Ectodermal cell (in vitro differentiated cells): ENCODE measurements at regions not wholly inside any gene's neighbourhood (a gene's known extent, or its start where the extent isn't known, plus 50 kb on each side); places are given as distances from the start of the nearest gene placed in this dataset.

Experiments used
- H3K27ac ChIP-seq: 2 replicates; pipeline ENCODE4 v1.7.0; 2013; ENCODE audit warnings: mild to moderate bottlenecking, low read depth, low read length; ENCODE audit not compliant: insufficient read depth, poor library complexity, severe bottlenecking
- H3K27me3 ChIP-seq: 2 replicates; pipeline ENCODE4 v1.7.0; 2013; ENCODE audit warnings: mild to moderate bottlenecking, low read length; ENCODE audit not compliant: insufficient read depth, control insufficient read depth, poor library complexity, severe bottlenecking
- H3K36me3 ChIP-seq: one replicate; pipeline ENCODE4 v1.7.0; 2013; ENCODE audit warnings: low read length; ENCODE audit not compliant: control insufficient read depth, insufficient read depth
- H3K4me1 ChIP-seq: one replicate; pipeline ENCODE4 v1.7.0; 2013; ENCODE audit warnings: low read length; ENCODE audit not compliant: control insufficient read depth, insufficient read depth
- H3K4me3 ChIP-seq: 2 replicates; pipeline ENCODE4 v1.7.0; 2013; ENCODE audit warnings: low read depth, low read length, control low read depth; ENCODE audit not compliant: insufficient read depth
- H3K9me3 ChIP-seq: 2 replicates; pipeline ENCODE4 v1.7.0; 2013; ENCODE audit warnings: mild to moderate bottlenecking, low read length, moderate library complexity; ENCODE audit not compliant: control insufficient read depth
- WGBS, 2 experiments: methylation state at CpG; one replicate each; pipeline ENCODE4 v1.1.7; 2013; ENCODE audit warnings: missing lambda C conversion rate in 2 of 2; 5-methylcytosine and 5-hydroxymethylcytosine counted together

DNA sequence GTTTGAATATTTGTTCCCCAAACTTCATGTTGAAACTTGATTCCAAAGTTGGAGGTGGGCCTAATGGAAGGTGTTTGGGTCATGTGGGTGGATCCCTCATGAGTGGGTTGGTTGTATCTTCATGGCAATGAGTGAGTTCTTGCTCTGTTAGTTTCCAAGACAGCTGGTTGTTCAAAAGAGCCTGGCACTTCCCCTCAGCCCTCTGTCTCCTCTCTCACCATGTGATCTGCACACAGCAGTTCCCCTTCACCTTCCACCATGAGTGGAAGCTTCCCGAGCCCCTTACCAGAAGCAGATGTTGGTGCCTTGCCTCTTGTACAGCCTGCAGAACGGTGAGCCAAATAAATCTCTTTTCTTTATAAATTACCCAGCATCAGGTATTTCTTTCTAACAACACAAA is 327.1 kb upstream of the SLCO3A1 start:
- WGBS, 2 experiments, result 77 to 90% methylated on average over 2 of the region's 2 CpGs
- no peaks in the 10 kb centered on the region for H3K4me1 ChIP-seq
- H3K27me3 ChIP-seq, result no peaks in the 10 kb centered on the region
- peaks cover 3% of the 10 kb centered on the region for H3K9me3 ChIP-seq
- H3K36me3 ChIP-seq, result no peaks in the 10 kb centered on the region
- no peak overlapping the region for H3K4me3 ChIP-seq
- H3K27ac ChIP-seq, result no peak overlapping the region

DNA sequence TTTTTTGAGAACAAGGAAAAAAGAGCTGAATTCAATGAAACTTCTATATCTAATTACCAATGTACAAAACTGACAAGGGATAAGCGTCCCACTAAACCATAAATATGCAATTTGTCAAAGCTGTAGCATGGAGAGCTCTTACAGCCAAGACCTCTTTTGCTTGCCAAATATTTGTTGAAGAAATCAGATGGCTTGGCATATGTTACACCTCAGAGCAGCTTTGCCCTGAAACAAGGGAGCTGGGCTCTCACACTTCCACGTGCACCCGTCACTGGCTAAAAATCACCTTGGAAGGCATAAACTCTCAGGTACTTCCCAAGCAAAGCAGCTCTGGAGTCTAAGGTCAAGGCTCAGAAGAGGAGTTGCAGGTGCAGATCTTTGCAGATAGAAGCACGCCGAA is 324.7 kb upstream of the SLCO3A1 start:
- 95 to 96% methylated on average over 5 of the region's 5 CpGs for WGBS, 2 experiments
- H3K27me3 ChIP-seq, result no peaks in the 10 kb centered on the region
- peaks cover 3% of the 10 kb centered on the region for H3K9me3 ChIP-seq
- H3K27ac ChIP-seq, result no peak overlapping the region
- H3K4me3 ChIP-seq, result no peak overlapping the region
- no peaks in the 10 kb centered on the region for H3K36me3 ChIP-seq
- H3K4me1 ChIP-seq, result no peaks in the 10 kb centered on the region

DNA sequence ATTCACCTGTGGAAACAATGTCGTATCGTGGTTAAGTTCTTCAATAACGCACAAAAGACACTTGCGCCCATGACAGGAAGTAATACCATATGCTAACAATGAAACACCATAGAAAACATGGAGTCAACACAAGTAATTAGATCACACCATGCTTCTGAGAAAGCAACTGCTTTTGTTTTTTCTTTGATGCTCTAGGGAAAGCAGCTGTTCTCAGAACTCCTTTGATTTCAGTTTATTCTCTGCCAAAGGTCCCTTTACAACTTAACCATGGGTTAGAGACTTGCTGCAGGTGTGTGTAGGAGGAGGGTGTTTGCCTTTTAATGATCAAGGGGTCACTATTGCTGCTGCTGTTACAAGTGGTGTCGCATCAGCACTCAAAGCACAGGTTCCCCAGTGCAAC is 324.0 kb upstream of the SLCO3A1 start:
- no peaks in the 10 kb centered on the region for H3K4me1 ChIP-seq
- H3K36me3 ChIP-seq, result no peaks in the 10 kb centered on the region
- peaks cover 3% of the 10 kb centered on the region for H3K9me3 ChIP-seq
- no peaks in the 10 kb centered on the region for H3K27me3 ChIP-seq
- WGBS, 2 experiments, result 88 to 94% methylated on average over 5 of the region's 5 CpGs
- H3K27ac ChIP-seq, result no peak overlapping the region
- H3K4me3 ChIP-seq, result no peak overlapping the region

DNA sequence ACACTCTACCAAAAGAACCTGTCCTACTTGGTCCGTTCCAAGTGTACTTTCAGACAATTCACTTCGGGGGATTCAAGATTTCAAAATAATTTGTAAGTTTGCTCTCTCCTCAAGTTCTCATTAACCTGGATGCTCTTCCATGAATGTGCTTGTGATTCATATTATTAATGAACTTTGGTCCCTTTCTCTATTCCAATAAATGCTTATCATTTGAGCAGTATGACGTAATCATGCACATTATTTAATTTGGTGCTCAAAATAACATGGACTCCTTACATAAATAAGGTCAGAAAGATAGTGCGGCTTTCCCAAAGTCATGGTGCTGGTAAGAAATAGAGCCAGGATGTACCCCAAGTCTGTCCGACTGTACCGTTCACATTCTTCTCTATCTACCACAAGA is 323.2 kb upstream of the SLCO3A1 start:
- Histone ChIP-seq H3K4me1 (no peaks in the 10 kb centered on the region), H3K9me3 (no peaks in the 10 kb centered on the region), H3K27me3 (no peaks in the 10 kb centered on the region), H3K27ac (no peak overlapping the region), H3K36me3 (no peaks in the 10 kb centered on the region), H3K4me3 (no peak overlapping the region)
- 97 to 99% methylated on average over 6 of the region's 6 CpGs for WGBS, 2 experiments

DNA sequence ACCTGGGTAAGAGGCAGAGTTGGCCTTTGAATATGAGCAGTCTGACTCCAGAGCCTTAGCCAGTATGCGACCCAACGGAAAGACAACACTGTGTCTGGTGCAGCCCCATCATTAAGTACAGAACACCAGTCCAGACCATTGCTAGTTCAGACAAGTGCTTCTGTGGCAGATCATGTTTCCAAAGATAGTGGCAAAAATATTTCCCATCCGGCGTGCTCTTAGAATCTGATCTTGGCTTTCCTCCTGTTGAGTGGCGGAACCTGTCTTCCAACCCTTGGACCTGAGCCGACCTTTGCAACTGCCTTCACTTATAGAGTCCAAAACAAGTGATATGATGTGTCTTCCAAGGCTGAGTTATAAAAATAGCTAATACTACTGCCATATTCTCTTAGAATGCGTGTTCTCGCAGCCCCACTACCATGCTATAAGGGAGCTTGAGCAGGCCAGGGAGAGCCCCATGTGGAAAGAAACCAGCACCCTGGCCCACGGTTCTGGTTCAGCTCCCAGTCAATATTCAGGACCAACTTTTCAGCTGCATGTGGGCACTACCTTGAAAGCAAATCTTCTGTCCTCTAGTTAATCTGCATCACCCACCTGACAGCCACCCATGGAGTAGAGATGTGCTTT is 322.4 kb upstream of the SLCO3A1 start:
- no peaks in the 10 kb centered on the region for H3K4me1 ChIP-seq
- no peak overlapping the region for H3K4me3 ChIP-seq
- no peaks in the 10 kb centered on the region for H3K27me3 ChIP-seq
- no peaks in the 10 kb centered on the region for H3K36me3 ChIP-seq
- H3K9me3 ChIP-seq, result no peaks in the 10 kb centered on the region
- H3K27ac ChIP-seq, result no peak overlapping the region
- WGBS, 2 experiments, result 94 to 95% methylated on average over 9 of the region's 9 CpGs

DNA sequence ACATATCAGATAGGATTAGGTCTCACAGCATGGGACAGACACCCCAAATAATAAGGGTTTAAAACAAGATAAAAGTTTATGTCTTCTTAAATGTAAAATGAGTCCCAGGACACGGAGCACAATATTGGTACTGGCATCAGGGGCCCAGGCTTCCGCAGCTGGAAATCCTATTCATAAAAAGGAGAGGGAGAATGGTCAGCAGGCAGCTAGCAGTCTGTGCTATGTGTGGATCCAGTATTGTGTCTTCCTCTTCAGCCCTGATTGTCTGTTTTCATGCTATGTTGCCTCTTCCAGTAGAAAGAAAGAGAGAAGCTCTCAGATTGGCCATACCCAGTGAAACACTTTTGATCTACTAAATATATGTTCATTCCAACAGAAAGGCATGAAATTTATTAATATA is 319.3 kb upstream of the SLCO3A1 start:
- Histone ChIP-seq H3K36me3 (no peaks in the 10 kb centered on the region), H3K27me3 (no peaks in the 10 kb centered on the region), H3K4me3 (no peak overlapping the region), H3K9me3 (no peaks in the 10 kb centered on the region), H3K4me1 (no peaks in the 10 kb centered on the region), H3K27ac (no peak overlapping the region)
- 92 to 97% methylated on average over 2 of the region's 2 CpGs for WGBS, 2 experiments

DNA sequence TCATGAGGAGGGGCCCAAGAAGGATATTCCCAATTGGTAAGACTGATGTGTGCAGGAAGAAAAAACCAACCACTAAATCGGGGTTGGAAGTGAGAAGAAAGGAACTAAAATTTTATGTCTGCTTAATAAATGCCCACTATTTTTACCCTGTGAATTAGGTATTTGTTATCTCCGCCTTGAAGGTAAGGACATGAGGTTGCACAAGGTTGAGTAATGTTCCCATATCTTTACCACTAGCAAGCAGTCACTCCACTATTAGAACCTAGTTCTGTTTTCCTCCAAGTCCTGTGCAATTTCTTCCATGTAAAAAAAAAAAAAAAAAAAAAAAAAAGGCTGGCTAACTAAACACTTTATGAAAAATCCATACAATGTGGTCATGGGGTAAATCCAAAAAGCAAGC is 318.5 kb upstream of the SLCO3A1 start:
- H3K27me3 ChIP-seq, result no peaks in the 10 kb centered on the region
- H3K4me1 ChIP-seq, result no peaks in the 10 kb centered on the region
- H3K27ac ChIP-seq, result no peak overlapping the region
- WGBS, 2 experiments, result 82 to 95% methylated on average over 1 to 2 of the region's 2 CpGs
- no peak overlapping the region for H3K4me3 ChIP-seq
- H3K9me3 ChIP-seq, result no peaks in the 10 kb centered on the region
- no peaks in the 10 kb centered on the region for H3K36me3 ChIP-seq

DNA sequence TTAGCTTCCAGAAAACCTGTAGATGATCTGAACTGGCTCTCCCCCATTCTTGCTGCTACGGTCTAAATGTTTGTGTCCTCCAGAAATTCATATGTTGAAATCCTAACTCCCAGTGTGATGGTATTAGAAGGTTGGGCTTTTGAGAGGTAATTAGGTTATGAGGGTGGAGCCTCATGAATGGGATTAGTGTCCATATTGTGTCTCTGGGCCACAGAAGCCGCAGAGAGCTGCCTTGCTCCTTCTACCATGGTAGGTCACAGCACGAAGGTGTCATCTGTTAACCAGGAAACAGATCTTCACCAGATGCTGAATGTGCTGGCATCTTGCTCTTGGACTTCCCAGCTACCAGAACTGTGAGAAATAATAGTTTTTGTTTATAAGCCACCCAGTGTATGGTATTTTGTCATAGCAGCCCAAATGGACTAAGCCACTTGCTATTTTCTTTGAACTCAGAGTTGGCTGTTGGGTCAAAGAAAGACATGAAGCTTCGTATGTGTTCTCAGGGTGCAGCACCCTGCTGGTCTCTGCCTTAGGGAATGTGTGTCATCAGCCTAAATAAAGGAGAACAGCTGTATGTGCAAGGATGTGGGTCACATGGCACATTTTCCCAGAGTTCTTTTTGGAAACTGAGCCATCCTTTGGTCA is 317.5 kb upstream of the SLCO3A1 start:
- Histone ChIP-seq H3K4me3 (no peak overlapping the region), H3K36me3 (no peaks in the 10 kb centered on the region), H3K27ac (no peak overlapping the region), H3K27me3 (no peaks in the 10 kb centered on the region), H3K9me3 (no peaks in the 10 kb centered on the region), H3K4me1 (no peaks in the 10 kb centered on the region)
- 91 to 96% methylated on average over 4 of the region's 4 CpGs for WGBS, 2 experiments

DNA sequence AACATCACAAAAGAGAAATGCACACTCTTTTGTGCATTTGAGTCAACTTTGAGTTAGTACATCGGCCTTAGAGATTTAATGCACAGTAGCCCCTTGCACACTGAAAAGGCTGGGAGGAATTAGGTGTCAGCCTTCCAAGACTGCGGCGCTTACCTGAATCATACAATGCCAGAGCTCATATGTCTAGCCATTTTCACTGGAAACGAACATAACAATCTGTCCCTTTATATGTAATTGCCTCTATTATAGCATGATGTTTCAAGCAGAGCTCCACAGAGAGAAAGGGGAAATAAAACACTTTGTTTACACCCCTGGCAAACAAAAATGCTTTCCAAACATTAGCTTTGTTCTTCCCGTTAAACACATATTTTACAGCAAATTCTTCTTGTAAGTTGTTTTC is 315.7 kb upstream of the SLCO3A1 start:
- Histone ChIP-seq H3K36me3 (no peaks in the 10 kb centered on the region), H3K9me3 (no peaks in the 10 kb centered on the region), H3K27me3 (no peaks in the 10 kb centered on the region), H3K4me1 (no peaks in the 10 kb centered on the region), H3K4me3 (no peak overlapping the region), H3K27ac (no peak overlapping the region)
- WGBS, 2 experiments, result 81 to 83% methylated on average over 5 of the region's 5 CpGs

DNA sequence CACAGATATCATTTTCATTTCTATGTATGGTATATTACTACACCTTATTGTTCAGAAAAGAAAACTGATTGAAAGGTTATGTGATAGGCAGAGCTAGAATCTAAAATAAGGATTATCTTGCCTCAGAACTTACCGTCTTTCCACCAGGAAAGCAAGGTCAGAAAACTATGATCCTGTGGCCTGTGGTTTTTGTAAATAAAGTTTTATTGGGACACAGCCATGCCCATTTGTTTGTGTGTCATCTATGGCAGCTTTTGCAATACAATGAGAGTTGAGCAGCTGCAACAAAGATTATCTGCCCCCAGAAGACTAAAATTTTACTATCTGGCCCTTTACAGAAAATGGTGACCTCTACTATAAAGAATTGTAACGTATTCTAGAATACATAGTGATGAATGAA is 314.7 kb upstream of the SLCO3A1 start:
- no peak overlapping the region for H3K27ac ChIP-seq
- H3K27me3 ChIP-seq, result no peaks in the 10 kb centered on the region
- H3K9me3 ChIP-seq, result no peaks in the 10 kb centered on the region
- no peak overlapping the region for H3K4me3 ChIP-seq
- WGBS, 2 experiments, result 96 to 100% methylated on average over 1 to 2 of the region's 2 CpGs
- H3K36me3 ChIP-seq, result no peaks in the 10 kb centered on the region
- no peaks in the 10 kb centered on the region for H3K4me1 ChIP-seq
